GM19455 (cell line): ENCODE measurements at regions not wholly inside any gene's neighbourhood (a gene's known extent, or its start where the extent isn't known, plus 50 kb on each side); places are given as distances from the start of the nearest gene placed in this dataset.
"Not testable (repeated sequence)": the region's sequence is repeated elsewhere in the genome, so short reads cannot be mapped to it uniquely, and the experiment has no call there.

Experiments
- ATAC-seq: cut with Tn5 transposase; IDR thresholded peaks from one replicate; pipeline ENCODE4 v1.9.1; 2021; ENCODE audit not compliant: unreplicated experiment

- ATAC-seq: no peak
Observed at GRCh38 chr20:1757606-1758512, 100.3 kb upstream of the SIRPG start.

GRCh38 chr20:1757072-1757471 lies 99.5 kb upstream of the SIRPG start:
- no peak for ATAC-seq

GRCh38 chr20:1754749-1755148 lies 97.2 kb upstream of the SIRPG start:
- no peak for ATAC-seq

- no peak for ATAC-seq
Observed at GRCh38 chr20:1754306-1754705, 96.7 kb upstream of the SIRPG start.

- no peak for ATAC-seq
Observed at GRCh38 chr20:1752045-1752444, 94.5 kb upstream of the SIRPG start.

GRCh38 chr20:1748777-1749176 lies 91.2 kb upstream of the SIRPG start:
- no peak for ATAC-seq

GRCh38 chr20:1747953-1748577 lies 90.5 kb upstream of the SIRPG start:
- ATAC-seq: no peak

- ATAC-seq: not testable (repeated sequence)
Observed at GRCh38 chr20:1742049-1742434, 84.5 kb upstream of the SIRPG start.

GRCh38 chr20:1741309-1742048 lies 83.9 kb upstream of the SIRPG start:
- no peak for ATAC-seq

- no peak for ATAC-seq
Observed at GRCh38 chr20:1737134-1737533, 79.6 kb upstream of the SIRPG start.

GRCh38 chr20:1735417-1736089 lies 78.0 kb upstream of the SIRPG start:
- no peak for ATAC-seq

GRCh38 chr20:1734269-1734858 lies 76.8 kb upstream of the SIRPG start:
- no peak for ATAC-seq

GRCh38 chr20:1731828-1732375 lies 74.3 kb upstream of the SIRPG start:
- not testable (repeated sequence) for ATAC-seq

GRCh38 chr20:1730981-1731711 lies 73.6 kb upstream of the SIRPG start:
- ATAC-seq: not testable (repeated sequence)

- not testable (repeated sequence) for ATAC-seq
Observed at GRCh38 chr20:1727303-1727702, 69.7 kb upstream of the SIRPG start.

GRCh38 chr20:1724901-1725300 lies 67.3 kb upstream of the SIRPG start:
- ATAC-seq: no peak

GRCh38 chr20:1722513-1723050 lies 65.0 kb upstream of the SIRPG start:
- no peak for ATAC-seq

- ATAC-seq: no peak
Observed at GRCh38 chr20:1721687-1722512, 64.3 kb upstream of the SIRPG start.
